Esophagus muscularis mucosa (tissue), 3 donors: ENCODE measurements at regions not wholly inside any gene's neighbourhood (a gene's known extent, or its start where the extent isn't known, plus 50 kb on each side); places are given as distances from the start of the nearest gene placed in this dataset.

ENCODE experiments used
- CTCF ChIP-seq, 3 experiments: fragments of 200-600 bp in 2 of 3; fragments of 450-650 bp in 1 of 3; sonication (generic) in 2 of 3; IDR thresholded peaks; one replicate each; pipeline ENCODE4 v1.5.1; 2017 to 2019; ENCODE audit warnings: antibody characterized with exemption in 3 of 3, mild to moderate bottlenecking in 2 of 3, moderate library complexity in 1 of 3
- POLR2A ChIP-seq: fragments of 450-650 bp; IDR thresholded peaks from one replicate; pipeline ENCODE4 v1.6.1; 2017; ENCODE audit warnings: antibody characterized with exemption, moderate library complexity, mild to moderate bottlenecking, low read depth

- no peak for TF ChIP-seq POLR2A
- TF ChIP-seq CTCF (IDR thresholded peaks at IDR 0.05) = no peak
Measured at GRCh38 chr14:104240434-104241157, 102.2 kb downstream of the KIF26A start.
